HUES6 (cell line): ENCODE measurements at regions not wholly inside any gene's neighbourhood (a gene's known extent, or its start where the extent isn't known, plus 50 kb on each side); places are given as distances from the start of the nearest gene placed in this dataset.

ENCODE experiments used
- H3K27ac ChIP-seq: 2 replicates; pipeline ENCODE4 v1.7.0; 2013; ENCODE audit warnings: low read depth, mild to moderate bottlenecking, low read length, inconsistent platforms
- H3K27me3 ChIP-seq: 2 replicates; pipeline ENCODE4 v1.6.1; 2013; ENCODE audit warnings: low read length; ENCODE audit not compliant: control insufficient read depth, insufficient read depth
- H3K36me3 ChIP-seq: 2 replicates; pipeline ENCODE4 v1.6.1; 2013; ENCODE audit warnings: low read length; ENCODE audit not compliant: control insufficient read depth, insufficient read depth
- H3K4me1 ChIP-seq: 2 replicates; pipeline ENCODE4 v1.6.1; 2013; ENCODE audit warnings: low read length; ENCODE audit not compliant: control insufficient read depth, insufficient read depth
- H3K4me3 ChIP-seq: 2 replicates; pipeline ENCODE4 v1.5.1; 2013; ENCODE audit warnings: low read depth, low read length
- H3K9ac ChIP-seq: one replicate; pipeline ENCODE4 v1.6.1; 2013; ENCODE audit warnings: mild to moderate bottlenecking, low read length
- H3K9me3 ChIP-seq: 2 replicates; pipeline ENCODE4 v1.6.1; 2013; ENCODE audit warnings: low read depth, low read length; ENCODE audit not compliant: control insufficient read depth, insufficient read depth

GRCh38 chr1:204819495-204819894, 51.2 kb upstream of the NFASC start:
- Histone ChIP-seq H3K27ac (no peak overlapping the region), H3K9ac (no peak overlapping the region), H3K27me3 (peaks cover 7% of the 10 kb centered on the region; the same call in 1 of the 2 replicates), H3K4me1 (no peaks in the 10 kb centered on the region), H3K9me3 (no peaks in the 10 kb centered on the region), H3K36me3 (no peaks in the 10 kb centered on the region), H3K4me3 (no peak overlapping the region)
